Activated T-helper 1 cell treated with anti-CD3 and anti-CD28 coated beads, Interleukin-12 subunit alpha, Interleukin-12 subunit beta, Interleukin-2, Interleukin-4 antibody, amounts not matched to agents 30 ng/mL and 10 ng/mL and 1 ng/mL, durations not matched to agents 14 hours and 24 hours and 36 hours (primary cell): ENCODE measurements at regions not wholly inside any gene's neighbourhood (a gene's known extent, or its start where the extent isn't known, plus 50 kb on each side); places are given as distances from the start of the nearest gene placed in this dataset.

Source experiments
- DNase-seq: peaks from one replicate; pipeline ENCODE4 v3.0.0; 2021; ENCODE audit warnings: low spot score
- H3K27ac Mint-ChIP-seq: one replicate; pipeline ENCODE4 v1.8.0; 2021; ENCODE audit warnings: mild to moderate bottlenecking, mixed read lengths
- H3K27me3 Mint-ChIP-seq: one replicate; pipeline ENCODE4 v1.8.0; 2022; ENCODE audit warnings: mild to moderate bottlenecking, moderate library complexity, mixed read lengths; ENCODE audit not compliant: insufficient read depth
- H3K36me3 Mint-ChIP-seq: one replicate; pipeline ENCODE4 v1.8.0; 2021; ENCODE audit warnings: low read depth, mixed read lengths
- H3K4me1 Mint-ChIP-seq: one replicate; pipeline ENCODE4 v1.8.0; 2021; ENCODE audit warnings: low read depth, mixed read lengths
- H3K4me3 Mint-ChIP-seq: one replicate; pipeline ENCODE4 v1.8.0; 2021; ENCODE audit warnings: mild to moderate bottlenecking, moderate library complexity, mixed read lengths
- H3K9me3 Mint-ChIP-seq: one replicate; pipeline ENCODE4 v1.8.0; 2021; ENCODE audit warnings: mixed read lengths
- intact Hi-C: fragments of 100-400 bp; cut with micrococcal nuclease; formaldehyde crosslinking; loops from one replicate; pipeline ENCODE4 v1.15.1; 2024

GRCh38 chr2:16282511-16282910 is 342.2 kb downstream of the MYCN start:
- no peak for DNase-seq
- H3K36me3 Mint-ChIP-seq, result no peaks in the 10 kb centered on the region
- no peaks in the 10 kb centered on the region for H3K4me1 Mint-ChIP-seq
- H3K27ac Mint-ChIP-seq, result no peak overlapping the region
- no peaks in the 10 kb centered on the region for H3K9me3 Mint-ChIP-seq
- peaks cover 2% of the 10 kb centered on the region for H3K27me3 Mint-ChIP-seq
- H3K4me3 Mint-ChIP-seq, result no peak overlapping the region
- intact Hi-C loops, result no loop called here

- H3K27me3 Mint-ChIP-seq, result peaks cover 2% of the 10 kb centered on the region
- no peak overlapping the region for H3K4me3 Mint-ChIP-seq
- no peaks in the 10 kb centered on the region for H3K36me3 Mint-ChIP-seq
- no peaks in the 10 kb centered on the region for H3K4me1 Mint-ChIP-seq
- DNase-seq, result no peak
- no peaks in the 10 kb centered on the region for H3K9me3 Mint-ChIP-seq
- intact Hi-C loops, result loop anchor here (2.0 kb wide), 1 partner anchor 645 kb away; no protein-coding TSS in a partner anchor
- no peak overlapping the region for H3K27ac Mint-ChIP-seq
These were observed 341.3 kb downstream of the MYCN start for GRCh38 chr2:16281451-16282335.

DNA sequence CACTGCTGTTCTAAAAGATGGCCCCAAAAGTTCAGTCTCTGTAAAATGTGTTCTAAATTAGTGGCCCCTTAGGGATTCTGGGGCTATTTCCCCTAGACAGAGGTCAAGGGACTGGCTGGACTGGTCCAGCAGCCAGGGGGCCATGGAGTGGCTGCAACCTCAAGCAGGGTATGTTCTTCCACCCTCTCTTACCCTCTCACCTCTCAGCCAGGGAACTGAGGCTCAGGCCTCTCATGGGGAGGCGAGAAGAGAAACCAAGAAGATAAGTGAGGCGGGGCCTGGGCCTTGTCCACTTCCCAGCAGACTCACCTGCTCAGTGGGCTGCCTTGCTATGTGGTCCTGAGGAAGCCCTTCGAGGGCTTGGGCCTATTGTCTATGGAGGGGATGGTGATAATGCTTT is 339.7 kb downstream of the MYCN start:
- no peaks in the 10 kb centered on the region for H3K36me3 Mint-ChIP-seq
- no peaks in the 10 kb centered on the region for H3K9me3 Mint-ChIP-seq
- no peaks in the 10 kb centered on the region for H3K4me1 Mint-ChIP-seq
- no peaks in the 10 kb centered on the region for H3K27me3 Mint-ChIP-seq
- no peak for DNase-seq
- no peak overlapping the region for H3K4me3 Mint-ChIP-seq
- intact Hi-C loops, result loop anchor here (2.0 kb wide), 1 partner anchor 643 kb away; no protein-coding TSS in a partner anchor
- no peak overlapping the region for H3K27ac Mint-ChIP-seq

- H3K4me1 Mint-ChIP-seq, result no peaks in the 10 kb centered on the region
- H3K4me3 Mint-ChIP-seq, result no peak overlapping the region
- no peak for DNase-seq
- H3K27me3 Mint-ChIP-seq, result no peaks in the 10 kb centered on the region
- H3K36me3 Mint-ChIP-seq, result no peaks in the 10 kb centered on the region
- no peak overlapping the region for H3K27ac Mint-ChIP-seq
- H3K9me3 Mint-ChIP-seq, result no peaks in the 10 kb centered on the region
- intact Hi-C loops, result loop anchor here (2.0 kb wide), 1 partner anchor 643 kb away; no protein-coding TSS in a partner anchor
These were observed 339.3 kb downstream of the MYCN start for GRCh38 chr2:16279641-16280040.

DNA sequence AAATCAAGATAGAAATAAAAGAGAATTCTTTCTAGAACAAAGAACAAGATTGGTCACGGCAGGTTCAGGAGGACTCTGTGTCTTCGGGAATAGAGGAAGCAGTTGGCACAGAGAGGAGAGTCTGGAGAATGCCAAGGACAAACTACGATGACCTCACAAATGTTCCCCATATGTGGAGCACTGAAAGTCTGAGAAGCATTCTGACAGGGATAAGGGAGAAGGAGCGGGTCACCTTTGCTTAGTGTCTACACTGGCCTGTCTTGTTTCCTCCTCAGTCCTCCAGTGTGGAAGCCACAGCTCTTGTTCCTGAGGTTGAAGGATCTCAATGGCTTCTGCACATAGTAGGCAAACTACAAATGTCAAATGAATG is 338.8 kb downstream of the MYCN start:
- H3K27ac Mint-ChIP-seq, result no peak overlapping the region
- H3K4me1 Mint-ChIP-seq, result no peaks in the 10 kb centered on the region
- DNase-seq, result no peak
- no peaks in the 10 kb centered on the region for H3K9me3 Mint-ChIP-seq
- intact Hi-C loops, result no loop called here
- H3K27me3 Mint-ChIP-seq, result no peaks in the 10 kb centered on the region
- no peaks in the 10 kb centered on the region for H3K36me3 Mint-ChIP-seq
- no peak overlapping the region for H3K4me3 Mint-ChIP-seq

DNA sequence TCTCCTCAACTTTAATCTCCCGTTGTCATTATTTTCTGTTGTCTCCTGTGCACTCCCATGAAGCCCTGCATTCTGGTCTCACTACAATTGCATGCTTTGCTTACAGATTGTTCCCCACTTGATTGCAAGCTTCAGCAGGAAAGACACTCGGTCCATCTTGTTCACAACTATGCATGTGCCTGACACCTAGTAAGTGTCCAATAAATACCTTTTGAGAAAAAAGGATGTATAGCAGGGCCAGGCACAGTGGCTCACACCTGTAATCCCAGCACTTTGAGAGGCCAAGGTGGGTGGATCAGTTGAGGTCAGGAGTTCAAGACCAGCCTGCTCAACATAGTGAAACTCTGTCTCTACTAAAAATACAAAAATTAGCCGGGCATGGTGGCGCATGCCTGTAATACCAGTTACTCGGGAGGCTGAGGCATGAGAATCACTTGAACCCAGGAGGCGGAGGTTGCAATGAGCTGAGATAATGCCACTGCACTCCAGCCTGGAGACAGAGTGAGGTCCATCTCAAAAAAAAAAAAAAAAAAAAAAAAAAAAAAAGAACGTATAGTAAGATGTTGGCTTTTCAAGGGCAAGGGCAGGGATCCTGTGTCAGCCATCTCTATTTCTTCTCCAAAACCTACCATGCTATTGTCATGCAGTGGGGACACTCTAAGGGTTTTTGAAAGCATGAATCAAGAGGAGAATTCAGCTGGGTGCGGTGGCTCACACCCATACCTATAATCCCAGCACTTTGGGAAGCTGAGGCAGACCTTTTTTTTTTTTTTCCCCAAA is 338.3 kb downstream of the MYCN start:
- no peak overlapping the region for H3K4me3 Mint-ChIP-seq

DNA sequence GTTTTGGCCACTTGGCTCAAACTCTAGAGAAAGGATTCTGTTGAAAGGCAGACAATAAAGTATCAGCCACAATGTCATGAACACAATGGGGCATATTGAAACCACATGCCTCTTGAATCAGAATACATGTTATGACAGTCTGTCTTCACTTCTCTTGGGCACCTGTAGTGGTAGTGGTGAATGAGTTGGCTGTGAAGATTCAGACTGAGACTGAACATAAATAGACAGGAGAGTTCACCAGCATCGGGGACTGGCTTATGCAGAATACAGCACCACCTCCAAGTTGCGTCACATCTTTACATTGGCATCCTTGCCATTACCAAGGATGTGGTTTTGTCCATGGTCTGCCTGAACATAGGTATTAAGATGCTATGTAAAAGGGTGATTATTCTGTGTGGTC is 336.8 kb downstream of the MYCN start:
- Mint-ChIP-seq H3K27me3 (peaks cover 3% of the 10 kb centered on the region), H3K27ac (no peak overlapping the region), H3K9me3 (no peaks in the 10 kb centered on the region), H3K4me3 (no peak overlapping the region), H3K36me3 (no peaks in the 10 kb centered on the region), H3K4me1 (no peaks in the 10 kb centered on the region)
- intact Hi-C loops, result no loop called here
- DNase-seq, result no peak

More for the DNA sequence above, 338.3 kb downstream of the MYCN start:
- intact Hi-C loops, result no loop called here
- Mint-ChIP-seq H3K36me3 (no peaks in the 10 kb centered on the region), H3K27me3 (no peaks in the 10 kb centered on the region), H3K4me1 (no peaks in the 10 kb centered on the region), H3K9me3 (no peaks in the 10 kb centered on the region), H3K27ac (no peak overlapping the region)
- DNase-seq, result no peak

- DNase-seq, result no peak
- H3K4me3 Mint-ChIP-seq, result no peak overlapping the region
- no peaks in the 10 kb centered on the region for H3K36me3 Mint-ChIP-seq
These were observed 335.3 kb downstream of the MYCN start for GRCh38 chr2:16275661-16276060.

DNA sequence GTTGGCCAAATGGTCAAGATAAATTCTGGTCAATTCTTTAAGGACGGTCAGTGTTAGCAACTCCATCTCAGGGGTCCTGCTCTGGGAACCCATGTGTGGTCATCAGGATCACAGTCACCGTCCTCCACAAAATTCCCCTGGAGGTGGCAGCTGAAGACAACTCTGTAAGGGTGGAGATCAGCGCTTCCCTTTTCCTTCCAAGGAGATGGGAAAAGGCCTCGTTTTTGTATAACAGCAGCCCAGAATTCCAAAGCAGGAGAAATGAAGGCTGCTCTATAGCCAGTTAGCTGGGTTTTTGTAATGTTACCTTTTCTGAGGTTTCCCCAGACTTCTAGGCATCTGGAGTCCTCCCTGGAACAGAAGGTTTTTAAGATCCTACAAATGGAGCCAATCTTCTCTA is 334.8 kb downstream of the MYCN start:
- peaks cover 3% of the 10 kb centered on the region for H3K27me3 Mint-ChIP-seq
- H3K36me3 Mint-ChIP-seq, result no peaks in the 10 kb centered on the region
- H3K9me3 Mint-ChIP-seq, result no peaks in the 10 kb centered on the region
- H3K27ac Mint-ChIP-seq, result no peak overlapping the region
- intact Hi-C loops, result no loop called here
- no peaks in the 10 kb centered on the region for H3K4me1 Mint-ChIP-seq
- no peak overlapping the region for H3K4me3 Mint-ChIP-seq
- no peak for DNase-seq

More at GRCh38 chr2:16275661-16276060, 335.3 kb downstream of the MYCN start:
- Mint-ChIP-seq H3K27me3 (peaks cover 3% of the 10 kb centered on the region), H3K27ac (no peak overlapping the region), H3K9me3 (no peaks in the 10 kb centered on the region), H3K4me1 (no peaks in the 10 kb centered on the region)
- intact Hi-C loops, result no loop called here

DNA sequence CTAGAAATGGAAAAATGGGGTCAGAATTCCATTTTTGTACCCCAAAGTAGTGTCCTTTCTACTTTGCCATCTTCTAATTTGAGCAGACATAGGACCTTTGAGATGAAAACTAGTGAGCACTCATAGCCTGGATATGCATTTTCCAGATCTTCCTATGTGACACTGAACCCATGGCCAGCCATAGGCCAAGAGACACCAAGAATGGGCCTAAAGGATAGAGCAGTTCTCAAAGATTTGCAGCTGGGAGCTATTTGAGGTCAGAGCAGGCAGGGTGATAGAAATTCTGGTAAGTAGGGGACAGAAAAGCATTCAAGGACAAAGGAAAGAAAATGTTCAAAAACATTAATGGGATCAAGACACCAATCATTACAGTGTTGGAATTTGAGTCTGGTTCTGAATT is 332.8 kb downstream of the MYCN start:
- Mint-ChIP-seq H3K27ac (no peak overlapping the region), H3K9me3 (no peaks in the 10 kb centered on the region), H3K4me1 (no peaks in the 10 kb centered on the region), H3K27me3 (peaks cover 3% of the 10 kb centered on the region), H3K36me3 (no peaks in the 10 kb centered on the region), H3K4me3 (no peak overlapping the region)
- no peak for DNase-seq
- intact Hi-C loops, result no loop called here

- Mint-ChIP-seq H3K4me3 (no peak overlapping the region), H3K4me1 (no peaks in the 10 kb centered on the region), H3K36me3 (no peaks in the 10 kb centered on the region), H3K27ac (no peak overlapping the region), H3K27me3 (peaks cover 3% of the 10 kb centered on the region), H3K9me3 (no peaks in the 10 kb centered on the region)
- intact Hi-C loops, result no loop called here
- DNase-seq, result no peak
These were observed 331.9 kb downstream of the MYCN start for GRCh38 chr2:16272038-16272788.

DNA sequence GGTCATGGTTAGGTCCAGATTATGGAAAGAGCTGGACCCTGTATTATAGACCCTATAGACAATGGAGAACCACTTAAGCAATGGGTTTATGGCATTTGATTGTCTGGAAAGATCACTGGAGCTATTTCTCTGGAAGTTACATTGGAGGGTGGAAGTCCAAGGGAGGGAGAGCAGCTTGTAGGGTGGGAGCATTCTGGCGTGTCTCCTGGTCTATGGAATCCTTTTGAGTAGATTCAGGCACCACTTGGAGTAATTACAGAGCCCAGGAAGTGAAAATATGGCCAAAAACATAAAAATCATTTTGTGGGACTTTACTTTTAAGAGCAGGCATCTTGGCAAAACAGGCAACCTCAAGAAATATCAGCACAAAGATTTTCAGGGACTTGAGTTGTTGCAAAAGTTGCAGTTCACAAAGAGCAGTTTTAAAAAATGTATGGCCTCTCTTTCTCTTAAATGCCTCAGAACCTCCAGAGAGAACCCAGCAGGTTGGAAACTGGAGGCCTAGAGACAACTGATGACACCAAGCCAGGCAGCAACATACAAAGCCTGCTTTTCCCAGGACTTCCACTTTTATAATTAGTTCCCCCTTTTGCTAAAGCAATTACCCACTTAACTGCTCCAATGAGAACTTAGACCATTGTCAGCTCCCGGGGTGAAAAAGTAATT is 331.0 kb downstream of the MYCN start:
- no peak for DNase-seq
- H3K4me3 Mint-ChIP-seq, result no peak overlapping the region
- H3K27ac Mint-ChIP-seq, result no peak overlapping the region
- peaks cover 3% of the 10 kb centered on the region for H3K27me3 Mint-ChIP-seq
- H3K36me3 Mint-ChIP-seq, result no peaks in the 10 kb centered on the region
- H3K9me3 Mint-ChIP-seq, result no peaks in the 10 kb centered on the region
- no peaks in the 10 kb centered on the region for H3K4me1 Mint-ChIP-seq
- intact Hi-C loops, result no loop called here
